GM18499 (cell line): ENCODE measurements at regions not wholly inside any gene's neighbourhood (a gene's known extent, or its start where the extent isn't known, plus 50 kb on each side); places are given as distances from the start of the nearest gene placed in this dataset.
"Not testable (repeated sequence)": the region's sequence is repeated elsewhere in the genome, so short reads cannot be mapped to it uniquely, and the experiment has no call there.

Source experiments
- ATAC-seq: cut with Tn5 transposase; IDR thresholded peaks from one replicate; pipeline ENCODE4 v1.9.1; 2021; ENCODE audit warnings: moderate number of reproducible peaks; ENCODE audit not compliant: insufficient read depth, unreplicated experiment

DNA sequence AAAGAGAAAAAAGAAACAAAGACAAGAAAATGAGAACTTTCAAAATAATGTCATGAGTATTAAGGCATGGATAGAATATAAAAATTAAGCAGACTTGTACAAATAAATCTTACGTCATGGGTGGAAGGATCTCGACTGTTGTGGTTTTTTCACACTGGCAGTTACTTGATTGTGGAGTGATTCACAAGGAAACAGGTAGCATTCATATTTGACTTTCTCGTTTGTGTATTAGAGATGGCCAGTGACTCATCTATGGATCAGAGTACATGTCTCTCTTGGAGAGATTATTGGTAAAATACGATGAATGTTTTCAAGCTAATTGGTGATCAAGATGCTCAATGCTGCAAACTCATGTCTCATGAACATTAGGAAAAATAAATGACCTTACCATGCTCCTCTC is 564.3 kb downstream of the GATA3 start:
- ATAC-seq = no peak

DNA sequence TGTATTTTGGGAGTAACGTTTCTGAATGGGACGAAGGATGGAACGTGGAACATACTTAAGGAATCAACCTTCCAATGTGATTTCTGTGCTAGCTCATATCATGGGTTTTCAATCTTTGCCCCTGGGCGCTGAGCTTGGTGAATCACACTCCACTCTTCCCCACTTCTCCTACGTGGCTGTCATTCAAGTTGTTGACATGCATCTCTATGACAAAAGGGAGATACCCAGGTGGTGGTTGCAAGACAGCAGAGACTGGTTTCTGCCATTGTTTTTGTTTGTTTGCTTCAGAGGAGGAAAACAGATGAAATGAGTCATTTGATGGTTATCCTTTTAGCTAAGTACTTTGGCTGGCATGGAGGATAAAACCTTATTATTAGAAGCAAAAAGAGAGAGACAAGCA is 573.9 kb downstream of the GATA3 start:
- no peak for ATAC-seq

DNA sequence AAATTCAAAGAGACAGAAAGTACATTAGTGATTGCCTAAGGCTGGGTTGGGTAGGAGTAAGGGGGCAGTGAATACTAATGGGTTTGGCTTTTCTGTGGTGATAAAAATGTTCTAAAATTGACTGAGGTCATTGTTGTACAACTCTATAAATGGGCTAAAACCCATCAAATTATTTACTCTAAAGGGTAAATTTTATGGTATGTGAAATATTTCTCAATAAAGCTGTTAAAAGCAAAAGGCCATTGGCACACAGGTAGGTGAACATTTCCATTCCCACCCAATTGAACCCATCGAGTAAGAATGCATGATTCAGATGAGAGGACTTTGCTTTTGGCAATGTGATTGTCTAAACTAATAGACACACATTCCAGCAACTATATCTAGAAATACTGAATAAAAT is 579.4 kb downstream of the GATA3 start:
- no peak for ATAC-seq

DNA sequence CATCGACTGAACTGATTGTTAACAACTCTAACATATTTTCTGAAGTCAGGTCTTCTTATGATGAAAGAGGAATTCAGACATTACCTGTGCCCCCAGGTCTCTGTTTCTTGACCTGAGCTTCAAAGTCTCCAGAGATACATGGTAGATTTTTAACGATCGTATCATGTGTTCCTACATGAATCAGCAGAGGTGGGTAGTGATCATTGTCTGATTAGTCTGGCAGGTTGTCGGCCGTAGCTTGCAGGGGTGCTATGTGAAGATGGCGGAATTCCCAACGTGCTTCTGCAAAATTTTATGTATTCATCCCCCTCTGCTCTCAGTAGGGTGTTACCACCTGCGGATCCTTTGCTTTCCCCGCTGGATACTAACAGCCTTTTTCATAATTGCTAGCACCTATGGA is 581.9 kb downstream of the GATA3 start:
- no peak for ATAC-seq

DNA sequence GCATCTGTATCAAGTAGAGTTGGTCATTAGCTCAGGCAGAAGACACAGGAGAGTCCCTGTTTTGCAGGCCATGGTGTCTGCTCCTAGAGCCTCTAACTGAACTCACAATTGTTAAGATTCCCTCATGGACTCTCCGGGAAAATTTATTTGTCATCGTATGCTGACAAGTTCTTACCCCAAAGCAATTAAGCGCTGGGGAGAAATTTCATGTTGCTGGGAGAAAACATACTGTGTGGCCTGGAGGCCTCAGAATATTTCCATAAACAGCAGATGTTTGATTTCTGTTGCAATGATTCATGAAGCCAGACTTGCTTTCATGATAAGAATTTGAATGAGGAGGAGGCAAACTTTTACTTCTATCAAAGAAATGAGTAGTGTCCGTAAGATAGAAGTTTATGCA is 583.2 kb downstream of the GATA3 start:
- no peak for ATAC-seq

DNA sequence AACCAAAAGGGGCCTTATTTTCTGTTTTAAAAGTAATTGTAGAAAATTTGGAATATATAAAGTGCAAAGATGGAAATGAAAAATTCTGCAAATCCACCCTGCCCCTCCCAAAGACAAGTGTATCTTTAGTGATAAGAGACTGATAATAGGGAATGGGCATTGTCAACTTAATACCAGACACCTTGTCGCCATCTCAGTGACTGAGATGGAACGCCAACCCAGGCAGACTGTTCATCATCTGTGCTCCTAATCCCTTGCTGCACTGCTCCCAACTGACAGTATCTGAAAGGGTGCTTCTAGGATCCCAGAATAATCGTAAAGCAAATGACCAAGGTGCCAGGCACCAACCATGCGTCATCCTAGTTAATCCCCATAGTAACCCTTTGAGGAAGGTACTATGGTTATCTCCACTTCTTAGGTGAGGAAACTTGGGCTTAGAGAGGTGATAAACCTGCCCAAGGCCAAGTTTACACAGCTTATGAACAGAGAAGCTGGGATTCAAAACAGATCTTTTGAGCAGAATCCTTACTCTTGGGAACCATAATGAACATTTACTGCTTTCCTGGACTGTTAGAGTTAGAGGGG is 583.7 kb downstream of the GATA3 start:
- no peak for ATAC-seq

DNA sequence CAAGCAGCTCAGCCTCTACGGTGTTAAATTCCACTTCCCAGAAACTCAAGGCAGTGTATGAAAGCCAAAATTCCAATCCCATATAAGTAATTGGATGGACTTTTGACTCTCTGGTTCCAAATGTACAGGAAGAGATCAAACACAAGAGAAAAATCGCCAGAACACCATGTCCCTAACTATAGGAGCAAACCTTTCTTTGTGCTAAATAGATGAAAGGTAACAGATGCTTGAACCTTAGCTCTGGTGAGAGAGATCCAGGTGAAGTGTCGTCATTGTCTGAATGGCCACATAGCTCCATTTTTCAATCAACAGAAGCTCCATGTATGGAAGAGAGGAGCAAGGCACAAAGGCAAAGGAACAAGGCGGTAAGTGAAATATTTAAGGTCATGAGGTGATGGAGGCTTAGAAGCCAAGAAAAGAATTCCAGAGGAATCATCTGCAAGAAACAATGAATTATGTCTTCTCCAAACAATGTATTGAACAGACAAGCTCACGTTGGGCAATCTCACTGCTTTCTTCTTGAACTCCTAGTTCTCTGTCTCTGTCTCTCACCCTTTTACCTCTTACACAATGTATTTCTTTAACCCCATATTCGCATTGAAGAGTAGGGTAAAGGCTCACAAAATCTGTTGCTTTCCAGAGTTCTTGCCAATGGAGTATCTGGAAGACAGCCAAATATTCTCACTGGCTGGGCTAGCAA is 585.1 kb downstream of the GATA3 start:
- ATAC-seq = no peak

DNA sequence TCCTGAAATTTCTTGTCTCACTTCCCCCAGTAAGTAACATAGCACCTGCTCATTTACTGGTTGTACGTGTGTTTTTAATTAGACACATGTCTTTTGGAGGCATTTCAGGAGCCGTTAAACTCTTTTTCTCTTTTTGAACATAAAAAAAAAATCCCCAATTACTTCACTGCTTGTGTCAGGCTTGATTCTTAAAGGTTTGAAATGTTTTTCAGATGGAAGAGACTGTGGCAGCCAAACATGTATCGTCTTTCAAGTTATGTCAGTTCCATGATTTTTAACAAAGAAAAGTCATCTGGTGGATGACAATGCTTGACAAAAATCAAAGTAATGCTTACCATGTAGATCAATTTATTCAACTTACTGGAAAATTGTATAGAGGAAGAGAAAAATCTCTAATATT is 585.8 kb downstream of the GATA3 start:
- ATAC-seq = no peak

DNA sequence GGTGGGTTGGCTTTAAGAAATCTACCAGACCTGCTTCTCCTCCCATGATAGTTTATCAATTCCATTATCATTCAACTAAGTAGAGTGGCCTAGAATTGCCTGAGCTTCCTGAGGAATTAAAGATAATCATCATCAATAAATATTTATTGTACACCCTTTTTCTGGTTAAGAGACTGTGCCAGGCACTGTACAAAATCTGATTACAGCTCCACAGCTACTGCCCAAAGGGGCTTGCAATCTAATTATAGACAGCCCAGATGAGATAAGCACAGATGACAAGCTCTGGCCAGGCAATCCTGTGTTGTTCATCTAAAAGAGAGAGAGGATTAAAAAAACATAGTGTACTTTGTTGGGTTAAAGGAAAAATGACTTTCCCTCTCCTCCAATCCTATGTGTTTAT is 586.4 kb downstream of the GATA3 start:
- no peak for ATAC-seq

DNA sequence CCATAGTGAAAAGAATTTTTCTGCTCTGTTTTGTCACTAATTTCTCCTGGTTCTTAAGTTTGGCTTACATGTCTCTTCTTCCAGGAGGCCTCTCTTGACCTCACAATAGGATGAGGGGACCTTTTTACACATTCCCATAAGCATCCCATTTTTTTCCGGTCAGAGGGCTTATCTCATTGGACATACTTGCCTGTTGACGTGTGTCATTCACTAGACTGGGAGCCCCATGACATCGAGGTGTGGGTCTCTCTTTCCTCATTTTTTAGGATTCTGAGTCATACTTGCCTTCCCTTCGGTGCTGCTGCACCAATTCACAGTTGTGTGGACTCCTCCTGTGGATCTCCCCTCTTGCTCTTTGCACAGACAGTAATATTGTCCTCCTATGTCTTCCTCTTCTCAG is 601.8 kb downstream of the GATA3 start:
- ATAC-seq = no peak

DNA sequence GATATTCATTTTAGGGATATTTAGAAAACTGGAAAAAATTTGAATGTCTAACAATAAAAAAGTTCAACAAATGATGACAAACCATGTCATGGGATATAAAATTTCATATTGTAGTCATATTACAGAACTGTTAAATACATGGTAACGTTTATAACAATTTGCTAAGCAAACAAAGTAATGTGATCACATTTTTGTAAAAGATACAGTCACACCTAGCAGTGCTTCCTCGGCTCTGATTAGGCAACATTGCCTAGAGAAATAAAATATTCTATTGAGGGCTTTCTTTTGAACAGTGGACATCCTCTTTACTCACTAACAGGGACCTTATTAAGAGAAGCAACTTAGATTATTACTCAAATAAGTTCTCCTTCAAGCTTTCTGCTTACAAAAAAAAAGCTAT is 605.5 kb downstream of the GATA3 start:
- no peak for ATAC-seq

DNA sequence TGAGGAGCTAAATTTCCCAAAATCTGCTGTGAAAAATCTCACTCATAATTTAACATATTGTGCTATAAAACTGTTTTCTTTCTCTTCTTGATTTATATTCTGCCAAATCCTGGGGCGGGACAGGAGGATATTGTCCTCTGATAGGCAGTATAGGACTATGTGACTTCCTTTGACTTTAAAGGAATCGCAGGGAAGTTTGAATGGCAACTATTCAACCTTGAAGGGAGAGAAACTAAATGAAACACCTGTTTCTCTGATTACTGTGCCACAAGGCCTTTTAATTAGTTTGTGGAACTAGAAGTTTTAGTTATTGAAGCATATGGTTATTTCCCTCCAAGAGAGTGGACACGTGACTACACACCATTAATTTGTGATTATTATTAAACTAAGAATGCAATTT is 607.4 kb downstream of the GATA3 start:
- no peak for ATAC-seq

DNA sequence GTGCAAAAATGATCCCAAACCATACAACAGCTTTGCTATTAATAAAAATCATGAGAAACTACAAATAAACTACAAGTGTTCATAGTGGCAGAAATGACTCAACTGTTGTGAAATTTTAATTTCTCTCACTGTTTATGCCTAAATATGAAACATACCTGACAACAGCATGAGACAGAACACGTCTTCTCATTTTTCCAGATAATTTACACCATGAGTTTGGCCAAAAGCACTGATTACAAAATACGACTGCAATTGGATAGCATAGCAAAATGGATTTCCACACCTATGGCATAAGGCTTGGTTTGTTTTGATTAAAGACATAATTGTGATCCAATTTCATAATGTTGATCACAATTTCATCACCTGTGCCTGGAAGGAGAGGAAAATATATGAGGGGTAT is 608.6 kb downstream of the GATA3 start:
- ATAC-seq = no peak

DNA sequence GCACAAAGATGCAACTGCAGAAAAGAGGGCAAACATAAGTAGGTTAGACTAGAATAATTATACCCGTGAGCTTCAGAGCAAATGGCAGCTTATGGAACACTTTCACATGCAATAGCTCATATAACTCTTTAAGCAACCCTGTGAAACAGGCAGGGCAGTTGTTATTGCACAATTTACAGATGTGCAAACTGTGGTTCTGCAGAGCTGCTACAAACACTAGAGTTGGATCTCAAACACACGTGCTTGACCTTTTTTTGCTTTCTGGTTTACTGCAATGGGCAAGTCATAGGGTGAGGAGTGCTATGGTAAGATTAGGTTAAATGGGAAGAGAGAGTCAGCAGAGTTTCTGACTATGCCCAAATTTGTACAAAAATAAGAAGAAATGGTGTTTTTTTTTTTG is 610.8 kb downstream of the GATA3 start:
- no peak for ATAC-seq

DNA sequence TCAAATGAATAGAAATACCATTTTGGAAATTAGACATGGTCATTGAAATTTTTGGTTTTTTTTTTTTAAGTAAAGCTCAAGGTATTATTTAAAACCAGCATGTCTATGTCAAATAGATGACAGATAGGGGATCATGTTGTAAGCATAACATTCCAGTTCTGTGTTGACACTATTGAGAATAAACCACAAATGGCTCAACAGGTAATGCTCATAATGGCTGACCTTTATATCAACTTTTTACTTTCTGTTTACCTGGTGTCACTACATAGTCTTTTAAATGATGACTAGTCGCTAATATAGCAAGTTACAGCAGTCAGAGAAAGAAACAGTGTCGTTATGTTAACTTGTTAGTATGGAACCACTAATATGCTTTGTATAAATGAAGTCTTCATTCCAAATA is 616.0 kb downstream of the GATA3 start:
- no peak for ATAC-seq

DNA sequence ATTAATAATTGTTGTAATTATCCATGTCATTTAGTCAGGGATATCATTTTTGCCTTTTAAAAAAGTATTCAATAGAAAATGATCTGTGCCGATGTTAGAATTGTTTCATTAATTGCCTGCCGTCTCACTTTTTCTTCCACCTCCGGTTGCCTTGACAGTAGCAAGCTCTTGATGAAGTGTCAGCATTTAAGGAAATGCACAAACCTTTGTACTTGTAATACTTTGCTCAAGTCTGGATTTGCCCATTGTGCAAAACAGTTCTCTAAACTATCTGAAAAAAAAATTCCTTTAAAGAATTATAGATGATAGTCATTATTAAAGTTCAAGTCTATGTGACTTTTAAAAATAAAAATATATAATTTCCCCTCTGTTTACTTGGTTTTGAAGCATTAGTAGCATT is 619.7 kb downstream of the GATA3 start:
- ATAC-seq = no peak

DNA sequence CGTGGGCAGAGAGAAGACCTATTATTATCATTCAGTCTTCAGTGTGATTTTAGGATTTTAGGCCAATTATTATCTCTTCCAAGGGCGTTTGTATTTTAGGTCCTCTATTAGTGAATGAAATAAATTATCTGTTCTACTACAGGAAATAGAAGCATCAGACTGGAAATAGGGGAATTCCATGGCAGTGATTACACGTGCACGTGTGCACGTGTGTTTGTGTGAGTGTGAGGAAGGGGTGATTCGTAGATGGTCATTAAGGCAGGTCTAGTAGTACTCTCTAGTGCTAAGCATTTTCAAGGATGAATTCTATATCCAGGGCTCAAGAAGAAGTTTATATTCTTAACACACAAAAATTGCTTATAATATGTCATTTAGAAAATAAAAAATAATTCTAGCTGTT is 623.2 kb downstream of the GATA3 start:
- ATAC-seq = no peak

DNA sequence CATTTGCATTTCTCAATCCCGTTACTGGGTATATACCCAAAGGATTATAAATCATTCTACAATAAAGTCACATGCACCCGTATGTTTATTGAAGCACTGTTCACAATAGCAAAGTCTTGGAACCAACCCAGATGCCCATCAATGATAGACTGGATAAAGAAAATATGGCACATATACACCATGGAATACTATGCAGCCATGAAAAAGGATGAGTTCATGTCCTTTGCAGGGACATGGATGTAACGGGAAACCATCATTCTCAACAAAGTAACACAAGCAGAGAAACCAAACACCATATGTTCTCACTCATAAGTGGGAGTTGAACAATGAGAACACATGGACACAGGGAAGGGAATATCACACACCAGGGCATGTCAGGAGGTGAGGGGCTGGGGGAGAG is 630.4 kb downstream of the GATA3 start:
- not testable (repeated sequence) for ATAC-seq

DNA sequence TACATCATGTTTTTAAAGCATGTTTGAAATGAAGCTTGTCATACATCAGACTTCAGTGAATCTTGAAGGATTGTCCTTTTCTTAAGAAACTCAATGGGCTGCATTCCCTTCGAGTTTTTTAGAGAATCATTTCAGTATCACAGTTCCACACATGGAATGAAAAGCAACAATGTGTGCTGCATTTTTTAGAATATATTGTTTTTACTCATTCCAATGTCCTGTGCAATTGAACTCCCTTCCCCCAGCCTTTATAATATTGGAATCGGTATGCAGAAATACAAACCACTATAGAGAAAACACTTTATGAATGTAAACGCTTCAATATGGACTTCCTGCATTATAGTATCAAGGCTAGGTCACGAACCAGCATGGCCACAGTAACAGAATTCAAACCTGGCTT is 634.4 kb downstream of the GATA3 start:
- ATAC-seq = no peak

DNA sequence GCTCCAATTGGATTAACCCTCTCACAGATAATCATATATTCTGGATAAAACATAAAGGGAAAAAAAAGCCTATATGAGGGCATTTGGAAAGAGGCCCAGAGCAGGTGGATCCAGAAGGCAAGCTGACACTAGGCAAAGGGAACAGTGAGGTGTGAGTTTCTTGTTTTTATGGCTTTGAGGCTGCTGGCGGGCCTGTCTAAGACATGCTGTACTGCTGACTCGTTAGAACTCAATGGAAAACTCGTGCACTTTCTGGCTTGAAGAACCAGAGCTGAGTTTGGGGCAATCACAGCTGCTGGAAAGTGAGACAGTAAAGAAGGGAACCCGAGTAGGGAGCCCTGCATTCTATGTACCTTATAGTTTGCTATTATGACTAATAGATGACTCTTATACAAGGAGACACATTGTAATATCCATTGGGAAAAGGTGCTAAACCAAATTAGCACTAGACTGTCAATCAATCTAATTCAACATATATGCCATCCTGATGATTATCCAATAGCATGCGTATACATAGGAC is 637.1 kb downstream of the GATA3 start:
- ATAC-seq = no peak

DNA sequence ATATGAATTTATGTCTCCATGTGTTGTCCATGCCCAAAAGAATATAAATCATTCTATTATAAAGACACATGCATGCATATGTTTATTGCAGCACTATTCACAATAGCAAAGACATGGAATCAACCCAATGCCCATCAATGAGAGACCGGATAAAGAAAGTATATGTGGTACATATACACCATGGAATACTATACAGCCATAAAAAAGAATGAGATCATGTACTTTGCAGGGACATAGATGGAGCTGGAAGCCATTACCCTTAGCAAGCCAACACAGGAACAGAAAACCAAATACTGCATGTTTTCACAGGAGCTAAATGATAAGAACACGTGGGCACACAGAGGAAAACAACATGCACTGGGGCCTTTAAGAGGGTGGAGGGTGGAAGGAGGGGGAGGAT is 639.1 kb downstream of the GATA3 start:
- not testable (repeated sequence) for ATAC-seq

DNA sequence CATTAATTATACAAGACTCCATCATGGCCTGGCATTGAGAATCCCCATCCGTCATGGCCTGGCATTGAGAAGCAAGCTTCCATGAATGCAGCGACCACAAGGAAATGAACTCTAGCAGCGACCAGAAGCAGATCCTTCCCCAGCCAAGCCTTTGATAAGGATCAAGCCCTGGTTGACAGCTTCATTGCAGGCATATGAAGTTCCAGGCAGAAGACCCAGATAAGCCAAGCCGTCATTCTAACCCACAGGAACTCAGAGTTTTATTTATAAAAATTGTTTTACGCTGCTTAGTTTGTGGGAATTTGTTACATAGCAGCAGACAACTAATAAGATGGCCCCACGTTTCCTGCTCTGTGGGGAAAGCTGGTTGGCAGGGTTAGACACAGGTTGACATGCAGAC is 642.3 kb downstream of the GATA3 start:
- no peak for ATAC-seq
